Stomach (tissue), 4 donors: ENCODE measurements at regions not wholly inside any gene's neighbourhood (a gene's known extent, or its start where the extent isn't known, plus 50 kb on each side); places are given as distances from the start of the nearest gene placed in this dataset.

Experiments
- POLR2AphosphoS5 ChIP-seq, 3 donors: sonication (generic); formaldehyde crosslinking; IDR thresholded peaks; one replicate each; pipeline ENCODE4 v1.6.1; 2016; ENCODE audit warnings: antibody characterized with exemption in 3 of 3
- TF ChIP-seq, protein P1 (sequence below), 7 experiments: fragments of 450-650 bp in 4 of 7; fragments of 200-600 bp in 3 of 7; sonication (generic) in 3 of 7; IDR thresholded peaks; one replicate each; pipeline ENCODE4 v1.5.1; 2016 to 2019; ENCODE audit warnings: antibody characterized with exemption in 7 of 7, control low read depth in 2 of 7, mild to moderate bottlenecking in 1 of 7

DNA sequence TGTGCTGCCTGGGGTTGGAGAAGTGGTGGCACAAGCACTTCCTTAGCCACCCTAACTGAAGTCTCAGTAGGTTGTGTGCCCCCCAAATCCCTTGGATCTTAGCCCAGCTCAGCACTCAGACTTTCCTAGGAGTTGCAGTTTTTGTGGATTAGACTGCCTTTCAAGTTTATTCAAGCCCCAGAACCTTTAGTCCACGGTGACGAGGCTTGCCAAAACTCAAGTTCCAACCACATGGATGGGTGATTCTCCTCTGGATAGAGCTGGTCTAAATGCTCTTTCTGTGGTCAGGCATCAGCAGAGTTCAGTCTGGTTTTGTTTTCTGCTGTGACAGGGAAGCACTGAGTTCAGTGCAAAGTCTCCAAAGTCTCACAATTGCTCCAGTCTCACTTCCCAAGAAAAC lies 2858.7 kb downstream of the PCDH9 start:
- TF ChIP-seq, protein P1, sequence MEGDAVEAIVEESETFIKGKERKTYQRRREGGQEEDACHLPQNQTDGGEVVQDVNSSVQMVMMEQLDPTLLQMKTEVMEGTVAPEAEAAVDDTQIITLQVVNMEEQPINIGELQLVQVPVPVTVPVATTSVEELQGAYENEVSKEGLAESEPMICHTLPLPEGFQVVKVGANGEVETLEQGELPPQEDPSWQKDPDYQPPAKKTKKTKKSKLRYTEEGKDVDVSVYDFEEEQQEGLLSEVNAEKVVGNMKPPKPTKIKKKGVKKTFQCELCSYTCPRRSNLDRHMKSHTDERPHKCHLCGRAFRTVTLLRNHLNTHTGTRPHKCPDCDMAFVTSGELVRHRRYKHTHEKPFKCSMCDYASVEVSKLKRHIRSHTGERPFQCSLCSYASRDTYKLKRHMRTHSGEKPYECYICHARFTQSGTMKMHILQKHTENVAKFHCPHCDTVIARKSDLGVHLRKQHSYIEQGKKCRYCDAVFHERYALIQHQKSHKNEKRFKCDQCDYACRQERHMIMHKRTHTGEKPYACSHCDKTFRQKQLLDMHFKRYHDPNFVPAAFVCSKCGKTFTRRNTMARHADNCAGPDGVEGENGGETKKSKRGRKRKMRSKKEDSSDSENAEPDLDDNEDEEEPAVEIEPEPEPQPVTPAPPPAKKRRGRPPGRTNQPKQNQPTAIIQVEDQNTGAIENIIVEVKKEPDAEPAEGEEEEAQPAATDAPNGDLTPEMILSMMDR (IDR thresholded peaks at IDR 0.05): no peak
- TF ChIP-seq POLR2AphosphoS5 (IDR thresholded peaks at IDR 0.05): no peak
